Left ventricle myocardium inferior (tissue), 1 donor: ENCODE measurements at regions not wholly inside any gene's neighbourhood (a gene's known extent, or its start where the extent isn't known, plus 50 kb on each side); places are given as distances from the start of the nearest gene placed in this dataset.
A peak's percentile ranks its signal among the peaks of the same experiment; 100 is the strongest.

ENCODE experiments used
- DNase-seq: peaks from one replicate; pipeline ENCODE4 v3.0.0-alpha.2; 2020
- H3K27ac ChIP-seq: fragments of 200-600 bp; replicated peaks from 2 replicates; pipeline ENCODE4 v1.8.0; 2021
- H3K27me3 ChIP-seq: fragments of 200-600 bp; 2 replicates; pipeline ENCODE4 v1.8.0; 2021; ENCODE audit warnings: low read depth
- H3K36me3 ChIP-seq: fragments of 200-600 bp; 2 replicates; pipeline ENCODE4 v1.8.0; 2021
- H3K4me1 ChIP-seq: fragments of 200-600 bp; 2 replicates; pipeline ENCODE4 v1.8.0; 2021
- H3K4me3 ChIP-seq: fragments of 200-600 bp; 2 replicates; pipeline ENCODE4 v1.8.0; 2021; ENCODE audit warnings: mild to moderate bottlenecking, moderate library complexity
- H3K9me3 ChIP-seq: fragments of 200-600 bp; replicated peaks from 2 replicates; pipeline ENCODE4 v1.8.0; 2021
- CTCF ChIP-seq: fragments of 200-600 bp; IDR thresholded peaks from 2 replicates; pipeline ENCODE4 v1.8.0; 2021; ENCODE audit warnings: antibody characterized with exemption, mild to moderate bottlenecking, borderline replicate concordance
- intact Hi-C: fragments of 100-400 bp; cut with micrococcal nuclease; formaldehyde crosslinking; loops from one replicate; pipeline ENCODE4 v1.11.0; 2022
- donor health status: DM: no; HTN: yes; CAD: no; lungs with severe emphysema.

- intact Hi-C loops, result no loop called here
- no peak for DNase-seq
- Histone ChIP-seq H3K4me3 (no peak overlapping the region), H3K9me3 (peaks cover 15% of the 10 kb centered on the region), H3K36me3 (no peaks in the 10 kb centered on the region), H3K27me3 (no peaks in the 10 kb centered on the region), H3K4me1 (no peaks in the 10 kb centered on the region), H3K27ac (no peak overlapping the region)
- no peak for TF ChIP-seq CTCF
These were observed 279.8 kb downstream of the IKZF2 start for GRCh38 chr2:212871597-212871996.

- TF ChIP-seq CTCF, result no peak
- Histone ChIP-seq H3K27me3 (no peaks in the 10 kb centered on the region), H3K27ac (no peak overlapping the region), H3K36me3 (no peaks in the 10 kb centered on the region), H3K4me1 (no peaks in the 10 kb centered on the region), H3K9me3 (peaks cover 56% of the 10 kb centered on the region), H3K4me3 (no peak overlapping the region)
- DNase-seq, result no peak
- intact Hi-C loops, result no loop called here
These were observed 287.2 kb downstream of the IKZF2 start for GRCh38 chr2:212864186-212864585.

- TF ChIP-seq CTCF, result peak; percentile 37
- H3K4me3 ChIP-seq, result no peak overlapping the region
- DNase-seq, result no peak
- H3K36me3 ChIP-seq, result no peaks in the 10 kb centered on the region
- intact Hi-C loops, result no loop called here
- H3K4me1 ChIP-seq, result no peaks in the 10 kb centered on the region
- H3K27me3 ChIP-seq, result no peaks in the 10 kb centered on the region
- peaks cover 56% of the 10 kb centered on the region for H3K9me3 ChIP-seq
- no peak overlapping the region for H3K27ac ChIP-seq
These were observed 288.2 kb downstream of the IKZF2 start for GRCh38 chr2:212863185-212863588.

GRCh38 chr2:212858496-212858895 lies 292.9 kb downstream of the IKZF2 start:
- Histone ChIP-seq H3K4me3 (no peak overlapping the region), H3K4me1 (no peaks in the 10 kb centered on the region), H3K36me3 (no peaks in the 10 kb centered on the region), H3K9me3 (peaks cover 32% of the 10 kb centered on the region), H3K27me3 (no peaks in the 10 kb centered on the region), H3K27ac (no peak overlapping the region)
- TF ChIP-seq CTCF, result no peak
- DNase-seq, result no peak
- intact Hi-C loops, result no loop called here

GRCh38 chr2:212854771-212855170 lies 296.6 kb downstream of the IKZF2 start:
- Histone ChIP-seq H3K9me3 (no peaks in the 10 kb centered on the region), H3K4me3 (no peak overlapping the region), H3K27ac (no peak overlapping the region), H3K27me3 (no peaks in the 10 kb centered on the region), H3K36me3 (no peaks in the 10 kb centered on the region), H3K4me1 (no peaks in the 10 kb centered on the region)
- no peak for TF ChIP-seq CTCF
- DNase-seq, result no peak
- intact Hi-C loops, result no loop called here

GRCh38 chr2:212854116-212854515 lies 297.3 kb downstream of the IKZF2 start:
- intact Hi-C loops, result no loop called here
- H3K27ac ChIP-seq, result no peak overlapping the region
- TF ChIP-seq CTCF, result no peak

More at GRCh38 chr2:212854116-212854515, 297.3 kb downstream of the IKZF2 start:
- Histone ChIP-seq H3K36me3 (no peaks in the 10 kb centered on the region), H3K9me3 (no peaks in the 10 kb centered on the region), H3K27me3 (no peaks in the 10 kb centered on the region), H3K4me1 (no peaks in the 10 kb centered on the region), H3K4me3 (no peak overlapping the region)
- DNase-seq, result no peak
